ENCODE measurements at regions not wholly inside any gene's neighbourhood (a gene's known extent, or its start where the extent isn't known, plus 50 kb on each side); places are given as distances from the start of the nearest gene placed in this dataset.

DNA sequence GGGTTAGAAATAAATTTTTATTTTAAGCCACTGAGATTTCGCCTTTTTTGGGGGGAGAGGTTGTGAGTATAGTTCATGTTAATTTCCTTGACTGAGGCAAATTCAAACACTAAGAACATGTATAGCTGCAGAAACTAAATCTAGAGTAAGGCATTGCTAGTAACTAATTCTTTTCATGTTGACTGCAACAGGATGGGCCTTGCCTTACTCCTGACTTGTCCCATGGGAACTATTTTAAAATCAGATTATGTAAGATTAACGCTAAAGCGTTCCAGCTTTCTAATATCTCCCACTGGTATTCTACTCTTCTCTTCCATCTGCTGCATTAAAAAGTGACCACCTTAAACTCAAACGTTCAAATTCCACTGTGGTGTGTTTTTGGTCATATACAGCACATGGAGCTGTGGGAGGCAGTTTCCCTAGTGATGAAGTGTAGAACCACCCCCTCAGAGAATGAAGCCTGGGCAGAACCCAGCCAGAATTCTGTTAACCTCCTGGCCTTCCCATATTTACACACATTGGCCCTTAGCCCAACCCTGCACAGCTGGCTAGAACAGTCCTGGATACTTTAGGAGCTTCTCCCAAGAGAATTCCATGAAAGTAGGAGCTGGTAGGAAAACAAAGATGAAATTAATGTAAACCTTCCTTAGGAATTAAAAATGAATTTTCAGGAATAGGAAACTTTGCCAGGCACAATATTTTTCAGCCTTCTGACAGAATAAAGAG, 687.8 kb downstream of the SLC4A3 start:
- in situ Hi-C loops (cut with MboI; ENCODE audit: low pct_unique_long_range_greater_than_20kb, low sequenced_read_pairs): no loop called here
- DNase-seq: no peak

DNA sequence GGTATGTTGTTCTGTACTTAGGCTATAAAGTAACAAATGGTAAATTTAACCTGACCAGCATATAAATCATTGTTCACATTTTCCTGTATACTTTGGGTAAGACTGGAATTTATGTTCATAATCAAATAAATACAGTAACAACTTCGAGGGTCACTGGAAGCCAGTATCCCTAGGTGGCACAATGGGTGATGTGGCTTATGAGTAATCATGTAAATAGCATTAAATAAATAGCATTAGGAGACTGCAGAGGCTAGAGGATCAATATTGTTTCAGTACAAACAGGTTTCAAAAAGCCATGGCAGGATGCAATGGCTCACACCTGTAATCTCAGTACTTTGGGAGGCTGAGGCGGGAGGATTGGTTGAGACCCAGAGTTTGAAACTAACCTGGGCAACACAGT, 690.6 kb downstream of the SLC4A3 start:
- no peak for DNase-seq
- in situ Hi-C loops (cut with MboI; ENCODE audit: low pct_unique_long_range_greater_than_20kb, low sequenced_read_pairs): no loop called here

DNA sequence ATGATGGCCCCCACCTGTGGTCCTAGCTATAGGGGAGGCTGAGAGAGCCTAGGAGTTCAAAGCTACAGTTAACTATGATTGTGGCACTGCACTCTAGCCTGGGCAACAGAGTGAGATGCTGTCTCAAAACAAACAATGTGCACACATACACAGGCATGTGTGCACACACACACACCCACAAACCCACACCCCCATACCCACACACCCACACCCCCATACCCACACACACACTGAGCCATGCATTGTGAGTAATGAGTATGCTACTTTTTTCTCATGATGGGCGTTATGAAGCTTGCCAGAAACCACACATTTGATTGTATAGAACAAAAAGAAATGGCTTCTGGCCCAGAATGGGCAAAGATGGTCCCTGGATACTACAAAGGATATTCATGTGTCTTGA, 691.1 kb downstream of the SLC4A3 start:
- no peak for DNase-seq
- in situ Hi-C loops (cut with MboI; ENCODE audit: low pct_unique_long_range_greater_than_20kb, low sequenced_read_pairs): no loop called here

DNA sequence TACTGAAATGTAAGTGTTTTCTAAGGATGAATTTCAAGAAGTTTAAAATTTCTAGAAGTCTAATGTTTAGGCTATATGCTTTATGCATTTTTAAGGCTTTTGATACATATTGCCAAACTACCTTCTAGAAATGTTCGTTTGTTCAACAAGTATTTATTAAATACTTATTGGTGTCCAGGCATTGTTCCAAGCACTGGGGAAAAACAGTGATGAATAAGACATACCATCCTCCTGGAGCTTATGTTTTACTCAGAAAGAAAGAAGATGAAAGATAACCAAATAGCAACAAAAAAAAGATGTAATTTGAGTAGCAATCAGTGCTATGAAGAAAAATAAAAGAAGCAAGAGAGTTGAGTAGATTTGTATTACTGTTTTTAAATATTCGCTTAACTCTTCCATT, 692.9 kb downstream of the SLC4A3 start:
- in situ Hi-C loops (cut with MboI; ENCODE audit: low pct_unique_long_range_greater_than_20kb, low sequenced_read_pairs): no loop called here
- no peak for DNase-seq

DNA sequence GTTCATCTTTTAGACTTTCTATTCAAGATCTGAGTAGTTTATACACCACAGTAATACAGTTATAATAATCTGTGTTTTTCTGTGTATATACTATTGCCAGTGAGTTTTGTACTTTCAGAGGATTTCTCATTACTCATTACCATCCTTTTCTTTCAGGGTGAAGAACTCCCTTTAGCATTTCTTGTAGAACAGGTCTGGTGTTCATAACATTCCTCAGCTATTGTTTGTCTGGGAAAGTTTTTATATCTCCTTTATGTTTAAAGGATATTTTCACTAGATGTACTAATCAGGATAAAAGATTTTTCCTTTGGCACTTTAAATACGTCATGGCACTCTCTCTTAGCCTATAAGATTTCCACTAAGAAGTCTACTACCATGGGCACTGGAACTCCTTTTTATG, 705.5 kb downstream of the SLC4A3 start:
- in situ Hi-C loops (cut with MboI; ENCODE audit: low pct_unique_long_range_greater_than_20kb, low sequenced_read_pairs): no loop called here
- no peak for DNase-seq

DNA sequence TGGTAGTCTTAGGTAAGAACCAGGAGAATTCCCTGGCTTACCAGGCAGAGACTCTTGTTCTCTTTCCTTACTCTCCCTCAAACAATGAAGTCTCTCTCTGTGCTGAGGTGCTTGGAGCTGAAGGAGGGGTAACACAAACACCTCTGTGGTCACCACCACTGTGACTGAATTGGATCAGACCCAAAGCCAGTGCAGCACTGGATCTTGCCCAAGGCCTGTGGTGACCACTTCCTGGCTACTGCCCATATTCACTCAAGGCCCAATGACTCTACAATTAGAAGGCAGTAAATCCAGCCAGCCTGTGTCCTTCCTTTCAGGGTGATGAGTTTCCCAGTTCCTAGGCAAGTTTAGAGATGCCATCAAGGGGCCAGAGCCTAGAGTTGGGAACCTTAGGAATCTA, 706.8 kb downstream of the SLC4A3 start:
- in situ Hi-C loops (cut with MboI; ENCODE audit: low pct_unique_long_range_greater_than_20kb, low sequenced_read_pairs): no loop called here
- no peak for DNase-seq

DNA sequence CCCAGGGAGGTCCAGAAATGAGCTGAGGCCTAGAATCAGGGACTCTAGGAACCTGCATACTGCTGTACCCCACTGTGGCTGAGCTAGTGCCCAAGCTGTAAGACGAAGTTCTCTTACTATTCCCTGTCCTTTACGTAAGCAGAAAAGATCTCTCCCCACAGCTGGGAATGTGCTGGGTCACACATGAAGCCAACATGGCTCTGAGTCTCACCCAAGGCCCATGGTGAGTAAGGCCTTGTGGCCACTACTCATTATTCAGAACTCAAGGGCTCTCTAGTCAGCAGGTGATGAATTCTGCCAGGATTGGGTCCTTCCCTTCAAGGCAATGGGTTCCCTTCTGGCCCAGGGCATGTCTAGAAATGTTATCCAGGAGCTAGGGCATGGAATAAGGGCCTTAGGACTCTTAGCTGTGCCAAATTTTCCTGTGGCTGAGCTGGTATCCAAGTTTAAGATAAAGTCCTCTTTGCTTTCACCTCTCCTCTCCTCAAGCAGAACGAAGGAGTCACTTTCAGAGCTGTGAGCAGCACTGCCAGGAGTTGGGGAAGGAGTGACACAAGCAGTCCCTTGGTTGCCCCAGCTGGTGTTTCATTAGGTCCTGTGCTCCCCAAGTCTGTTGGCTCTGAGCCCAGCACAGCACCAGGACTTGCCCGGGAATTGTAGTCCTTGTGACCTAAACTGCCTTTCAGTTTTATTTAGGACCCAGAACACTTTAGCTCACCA, 707.6 kb downstream of the SLC4A3 start:
- in situ Hi-C loops (cut with MboI; ENCODE audit: low pct_unique_long_range_greater_than_20kb, low sequenced_read_pairs): no loop called here

DNA sequence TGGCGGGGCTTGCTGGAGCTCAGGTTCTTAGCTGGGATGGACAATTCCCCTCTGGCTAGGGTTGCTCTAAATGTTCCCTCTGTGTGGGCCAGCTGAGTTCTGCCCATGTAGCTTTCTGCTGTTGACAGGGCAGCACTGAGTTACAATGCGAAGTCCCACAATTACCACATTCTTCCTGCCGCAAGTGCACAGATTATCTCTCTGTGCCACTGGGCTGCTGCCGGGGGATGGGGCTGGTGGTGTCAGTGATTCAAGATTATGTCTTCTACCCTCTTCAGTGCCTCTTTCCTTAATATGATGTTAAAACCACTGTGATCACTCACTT, 708.1 kb downstream of the SLC4A3 start:
- DNase-seq: no peak
- in situ Hi-C loops (cut with MboI; ENCODE audit: low pct_unique_long_range_greater_than_20kb, low sequenced_read_pairs): no loop called here

More for the DNA sequence above, 707.6 kb downstream of the SLC4A3 start:
- DNase-seq: no peak

DNA sequence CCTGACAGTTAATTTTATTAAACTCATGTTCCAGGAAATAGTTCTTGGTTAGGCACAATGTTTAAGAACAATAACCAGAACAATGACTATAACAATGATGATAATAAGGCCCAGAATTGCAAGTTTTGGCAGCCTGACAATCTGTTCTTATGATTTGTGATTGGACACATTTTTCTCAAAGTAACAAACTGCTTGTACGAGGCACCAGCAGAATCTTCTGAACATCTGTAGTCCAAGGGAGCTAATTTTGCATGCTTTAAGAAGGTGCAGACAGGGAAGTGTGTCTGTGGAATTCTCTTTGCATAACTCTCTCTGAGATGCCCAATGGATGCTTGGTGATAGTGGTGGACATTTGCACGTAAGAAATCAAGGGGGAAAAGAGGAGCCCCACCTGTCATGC, 709.3 kb downstream of the SLC4A3 start:
- in situ Hi-C loops (cut with MboI; ENCODE audit: low pct_unique_long_range_greater_than_20kb, low sequenced_read_pairs): no loop called here
- no peak for DNase-seq

DNA sequence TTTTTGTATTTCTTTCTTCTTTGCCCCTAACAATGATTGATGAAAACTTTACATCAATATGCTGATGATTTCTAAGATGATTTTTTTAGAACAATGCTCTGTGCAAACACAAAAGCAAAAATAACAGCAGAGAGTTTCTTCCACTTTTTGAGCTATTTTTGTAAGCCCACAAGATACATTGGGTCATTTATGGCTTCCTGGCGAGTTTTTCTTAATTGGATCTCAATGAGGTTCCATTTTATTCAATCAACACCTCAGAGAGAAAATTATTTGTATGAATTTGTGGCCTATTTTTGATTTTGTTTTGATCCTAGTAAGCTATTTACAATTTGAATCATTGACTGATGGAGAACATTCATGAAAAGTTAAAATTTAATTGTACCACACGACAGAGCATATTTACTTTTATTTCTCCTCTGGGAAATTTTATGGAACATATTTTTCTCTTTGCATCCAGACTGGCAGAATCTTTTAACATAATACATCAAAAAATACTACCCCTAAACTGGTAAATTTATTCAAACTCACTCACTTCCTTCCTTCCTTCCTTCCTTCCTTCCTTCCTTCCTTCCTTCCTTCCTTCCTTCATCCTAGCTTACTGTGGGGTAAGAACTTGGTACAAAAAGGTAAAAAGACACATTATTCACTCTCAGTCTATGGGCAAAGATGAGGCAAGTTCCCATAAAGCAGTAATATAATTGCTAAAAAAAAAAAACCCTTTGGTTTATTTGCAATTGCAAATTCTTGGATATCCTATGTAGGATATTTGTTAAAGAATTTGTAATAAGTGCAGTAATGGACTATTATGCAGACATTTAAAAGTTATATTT, 710.4 kb downstream of the SLC4A3 start:
- DNase-seq: no peak
- in situ Hi-C loops (cut with MboI; ENCODE audit: low pct_unique_long_range_greater_than_20kb, low sequenced_read_pairs): no loop called here

DNA sequence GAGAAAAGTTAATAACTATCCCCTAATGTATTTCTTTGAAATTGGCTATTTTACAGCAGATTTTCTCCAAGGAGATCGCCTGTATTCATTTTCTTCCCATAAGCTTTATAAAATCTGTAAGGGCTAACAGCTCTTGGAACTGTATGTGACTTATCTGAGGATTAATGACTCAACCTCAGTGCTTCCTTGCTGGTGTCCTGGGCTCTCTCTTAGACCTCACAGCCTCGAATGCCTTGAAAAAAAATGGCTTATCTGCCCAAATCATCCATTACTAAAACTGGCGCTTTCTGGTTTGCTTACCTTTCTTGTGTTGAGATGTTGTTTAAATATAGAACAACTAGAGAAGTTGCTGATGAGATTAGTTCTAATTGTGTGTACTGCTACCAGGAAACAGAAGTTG, 713.6 kb downstream of the SLC4A3 start:
- DNase-seq: no peak
- in situ Hi-C loops (cut with MboI; ENCODE audit: low pct_unique_long_range_greater_than_20kb, low sequenced_read_pairs): no loop called here

DNA sequence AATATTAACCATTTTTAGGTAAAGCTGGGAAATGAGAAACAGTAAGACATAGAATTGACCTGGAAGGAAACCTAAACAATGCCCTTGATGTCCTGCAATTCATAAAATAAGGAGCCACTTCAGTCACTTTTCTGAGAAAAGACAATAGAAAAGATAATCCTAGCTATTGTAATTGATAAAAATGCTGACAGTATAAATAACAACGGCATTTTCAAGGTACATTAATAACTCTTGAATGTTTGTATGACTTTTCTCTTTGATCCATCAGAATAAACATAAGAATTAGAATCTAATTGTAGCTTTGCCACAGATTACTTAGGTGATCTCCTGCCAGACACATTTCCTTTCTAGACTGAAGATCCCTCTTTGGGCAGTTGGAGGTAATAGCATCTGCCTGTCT, 719.5 kb downstream of the SLC4A3 start:
- in situ Hi-C loops (cut with MboI; ENCODE audit: low pct_unique_long_range_greater_than_20kb, low sequenced_read_pairs): no loop called here
- no peak for DNase-seq

DNA sequence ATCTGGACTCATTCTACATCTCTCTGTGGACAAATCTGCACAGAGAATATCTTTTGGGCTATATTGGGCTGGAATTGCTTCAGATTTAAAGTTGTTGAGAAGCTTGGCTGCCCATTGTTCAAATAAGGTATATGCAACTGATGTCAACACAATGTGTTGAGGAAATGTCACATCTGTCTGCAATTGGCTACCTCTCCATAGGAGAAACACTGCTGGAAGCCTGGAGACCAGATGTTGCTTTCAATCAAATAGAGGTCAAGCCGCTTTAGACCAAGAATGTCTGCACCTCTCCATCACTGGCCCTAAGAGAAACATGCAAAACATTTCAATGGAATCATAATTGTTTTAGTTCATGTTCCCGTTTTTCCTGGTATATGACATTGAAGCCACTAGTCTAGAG, 720.2 kb downstream of the SLC4A3 start:
- in situ Hi-C loops (cut with MboI; ENCODE audit: low pct_unique_long_range_greater_than_20kb, low sequenced_read_pairs): no loop called here
- DNase-seq: no peak

DNA sequence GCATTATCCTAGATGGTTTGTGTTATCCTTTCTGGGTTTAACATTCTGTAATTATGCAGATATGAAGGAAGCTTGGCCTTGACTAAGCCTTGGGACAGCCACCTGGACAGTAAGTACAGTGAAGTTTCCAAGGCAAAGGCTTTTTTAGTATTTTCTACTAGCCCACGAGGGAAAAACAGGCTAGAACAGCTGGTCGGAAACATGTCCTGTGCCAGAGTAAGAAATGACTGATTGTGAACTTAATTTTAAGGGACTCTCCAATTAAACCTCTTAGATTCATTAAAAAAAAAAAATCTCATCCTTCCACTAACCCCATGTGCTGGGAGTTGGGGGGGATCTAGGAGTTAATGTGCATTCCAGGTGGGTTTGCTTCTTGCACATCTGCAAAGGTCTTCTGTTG, 720.8 kb downstream of the SLC4A3 start:
- in situ Hi-C loops (cut with MboI; ENCODE audit: low pct_unique_long_range_greater_than_20kb, low sequenced_read_pairs): no loop called here
- DNase-seq: no peak

DNA sequence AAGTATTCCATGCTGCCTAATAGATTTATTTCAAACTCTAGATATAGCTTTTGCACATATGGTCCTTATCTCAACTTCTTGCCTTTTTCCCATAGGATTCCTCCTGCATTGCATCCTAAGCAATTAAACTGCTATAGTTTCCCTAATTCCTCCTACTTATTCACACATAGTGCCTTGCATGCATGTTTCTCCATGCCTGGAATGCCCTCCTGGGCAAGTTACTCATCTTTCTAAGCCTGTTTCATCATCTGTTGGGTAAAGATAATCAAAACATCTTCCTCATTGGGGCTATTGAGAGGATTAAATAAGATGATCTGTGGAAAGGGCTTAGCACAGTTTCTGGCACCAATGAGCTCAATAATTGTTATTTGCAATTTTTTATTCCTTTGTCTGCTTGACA, 726.5 kb downstream of the SLC4A3 start:
- in situ Hi-C loops (cut with MboI; ENCODE audit: low pct_unique_long_range_greater_than_20kb, low sequenced_read_pairs): no loop called here
- DNase-seq: no peak

DNA sequence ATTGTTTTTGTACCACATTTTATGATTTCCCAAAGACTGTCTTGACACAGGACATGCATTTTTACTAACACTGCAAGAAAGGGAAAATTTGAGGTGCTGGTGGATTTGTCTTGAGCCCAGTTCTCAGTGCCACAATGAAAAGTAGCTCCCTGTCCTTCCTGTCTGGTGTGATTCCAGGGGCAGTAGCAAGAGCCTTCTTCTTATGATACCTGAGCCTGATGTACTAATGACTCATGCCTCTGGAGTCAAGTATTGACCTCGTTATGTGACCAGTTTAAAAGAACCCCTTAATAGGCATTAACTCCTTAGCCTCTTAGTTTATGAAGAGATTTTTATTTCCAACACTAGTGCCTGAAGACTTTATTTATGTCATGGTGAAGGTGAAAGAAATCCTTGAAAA, 728.6 kb downstream of the SLC4A3 start:
- in situ Hi-C loops (cut with MboI; ENCODE audit: low pct_unique_long_range_greater_than_20kb, low sequenced_read_pairs): no loop called here
- no peak for DNase-seq

DNA sequence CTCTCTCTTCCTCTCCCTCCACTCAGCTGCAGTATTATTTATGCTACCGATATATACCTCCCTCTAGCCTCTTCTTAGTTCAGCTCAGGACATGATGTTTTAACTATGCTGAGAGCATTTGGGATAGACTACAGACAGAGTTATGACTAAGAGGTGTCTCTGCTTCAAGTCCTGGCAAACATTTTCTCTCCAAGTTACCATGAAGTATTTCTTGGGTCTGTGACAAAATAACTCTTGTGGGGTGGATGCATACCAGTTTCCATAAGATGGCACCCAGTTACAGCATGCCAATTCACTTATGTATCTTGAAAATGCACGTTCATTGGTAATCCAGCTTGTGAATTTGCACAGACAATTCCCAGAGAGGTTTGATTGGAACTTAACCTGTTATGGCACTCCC, 737.6 kb downstream of the SLC4A3 start:
- in situ Hi-C loops (cut with MboI; ENCODE audit: low pct_unique_long_range_greater_than_20kb, low sequenced_read_pairs): no loop called here

DNA sequence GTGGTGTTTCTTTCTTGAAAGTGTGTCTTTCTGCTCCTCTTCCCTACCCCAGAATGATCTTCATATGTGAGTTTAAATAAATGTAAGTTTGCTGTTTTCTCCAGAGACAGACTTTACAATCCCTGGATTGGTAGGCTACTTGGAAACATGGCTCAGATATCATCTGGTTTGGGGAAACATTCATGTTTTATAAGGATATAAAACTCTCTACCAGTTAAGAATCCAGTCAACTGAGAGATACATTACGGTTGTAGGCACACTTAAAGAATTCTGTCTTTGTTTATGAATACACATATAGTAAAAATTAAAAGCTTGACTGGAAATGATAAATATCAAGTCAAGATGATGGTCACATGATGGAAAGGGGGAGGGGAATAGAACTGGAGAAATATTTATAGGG, 739.3 kb downstream of the SLC4A3 start:
- no peak for DNase-seq

More for the DNA sequence above, 737.6 kb downstream of the SLC4A3 start:
- no peak for DNase-seq

DNA sequence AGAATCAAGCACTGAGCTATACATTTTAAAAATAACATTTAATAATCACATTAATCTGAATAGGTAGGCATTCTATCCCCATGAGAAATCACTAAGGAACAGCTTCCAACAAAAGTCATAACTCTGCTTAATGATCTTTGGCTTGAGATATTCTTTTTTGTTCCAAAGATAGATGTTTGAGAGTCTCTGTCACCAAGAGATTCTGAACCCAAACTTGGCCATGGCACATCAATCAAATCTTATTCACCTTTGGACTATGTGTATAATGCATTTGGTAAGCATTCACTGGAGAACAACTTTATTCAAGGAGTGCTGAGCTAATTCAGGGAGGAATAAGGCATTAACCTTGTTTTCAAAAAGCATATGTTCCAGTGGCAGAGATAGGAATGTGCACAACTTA, 743.3 kb downstream of the SLC4A3 start:
- no peak for DNase-seq
- in situ Hi-C loops (cut with MboI; ENCODE audit: low pct_unique_long_range_greater_than_20kb, low sequenced_read_pairs): no loop called here

More for the DNA sequence above, 739.3 kb downstream of the SLC4A3 start:
- in situ Hi-C loops (cut with MboI; ENCODE audit: low pct_unique_long_range_greater_than_20kb, low sequenced_read_pairs): no loop called here

DNA sequence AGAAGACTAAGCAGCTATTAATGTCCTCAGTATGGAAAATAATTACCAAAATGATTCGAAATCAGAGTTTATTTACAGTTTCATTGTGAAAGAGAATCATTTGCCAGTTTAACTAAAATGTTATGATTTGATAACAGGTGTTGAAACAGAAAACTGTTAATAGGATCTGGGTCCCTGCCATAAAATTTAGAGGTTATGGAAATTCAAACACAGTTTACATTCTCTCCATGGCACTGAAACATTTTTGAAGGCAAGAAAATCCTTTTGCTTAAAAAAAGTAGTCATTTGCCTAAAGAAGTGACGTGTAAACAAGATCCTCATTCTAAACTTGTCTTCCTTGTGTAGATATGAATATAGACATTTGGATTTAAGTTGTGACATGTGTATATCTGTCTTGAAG, 743.8 kb downstream of the SLC4A3 start:
- in situ Hi-C loops (cut with MboI; ENCODE audit: low pct_unique_long_range_greater_than_20kb, low sequenced_read_pairs): no loop called here
- no peak for DNase-seq
